GM10248 (cell line): ENCODE measurements at regions not wholly inside any gene's neighbourhood (a gene's known extent, or its start where the extent isn't known, plus 50 kb on each side); places are given as distances from the start of the nearest gene placed in this dataset.

Experiments
- CTCF ChIA-PET: fragments of 300-600 bp; sonication (Branson Sonifier 250); formaldehyde crosslinking; extraction: SDS; loops from one replicate; lab custom pipeline; 2021; ENCODE audit warnings: antibody characterized with exemption; lab: Yijun Ruan, JAX
- POLR2A ChIA-PET: fragments of 350-650 bp; sonication (Branson Sonifier 250); formaldehyde crosslinking; extraction: SDS; loops from one replicate; lab custom pipeline; 2020; ENCODE audit warnings: antibody characterized with exemption; lab: Yijun Ruan, JAX
- DNase-seq: peaks from one replicate; pipeline ENCODE4 v3.0.0; 2012; ENCODE audit errors: extremely low spot score
- TF ChIP-seq, protein P1 (sequence below): IDR thresholded peaks from 2 replicates; pipeline ENCODE4 v1.5.1; 2012; ENCODE audit warnings: mild to moderate bottlenecking, low read depth; ENCODE audit errors: extremely low read depth, missing control alignments, control extremely low read depth

DNA sequence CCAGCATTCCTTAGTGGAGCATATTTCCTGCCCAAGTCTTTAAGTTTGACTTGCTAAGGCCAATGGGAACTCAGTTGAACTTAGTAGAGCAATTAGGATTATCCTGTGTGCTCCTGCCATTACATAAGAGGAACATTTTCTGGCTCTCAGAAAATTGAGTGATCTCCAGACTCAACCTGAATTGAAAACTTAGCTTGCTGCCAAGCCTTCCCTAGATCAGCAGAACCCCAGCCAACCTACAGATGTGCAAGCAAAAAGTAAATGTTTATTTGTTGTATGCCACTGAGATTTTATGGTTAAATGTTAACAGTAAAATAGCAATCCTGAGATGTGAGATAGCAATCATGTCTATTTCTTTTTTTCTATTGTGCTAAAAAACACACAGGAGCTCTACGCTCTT is 350.9 kb downstream of the OLFM4 start:
- ChIA-PET POLR2A (no interaction called here), CTCF (no interaction called here)
- no peak for DNase-seq
- TF ChIP-seq, protein P1, sequence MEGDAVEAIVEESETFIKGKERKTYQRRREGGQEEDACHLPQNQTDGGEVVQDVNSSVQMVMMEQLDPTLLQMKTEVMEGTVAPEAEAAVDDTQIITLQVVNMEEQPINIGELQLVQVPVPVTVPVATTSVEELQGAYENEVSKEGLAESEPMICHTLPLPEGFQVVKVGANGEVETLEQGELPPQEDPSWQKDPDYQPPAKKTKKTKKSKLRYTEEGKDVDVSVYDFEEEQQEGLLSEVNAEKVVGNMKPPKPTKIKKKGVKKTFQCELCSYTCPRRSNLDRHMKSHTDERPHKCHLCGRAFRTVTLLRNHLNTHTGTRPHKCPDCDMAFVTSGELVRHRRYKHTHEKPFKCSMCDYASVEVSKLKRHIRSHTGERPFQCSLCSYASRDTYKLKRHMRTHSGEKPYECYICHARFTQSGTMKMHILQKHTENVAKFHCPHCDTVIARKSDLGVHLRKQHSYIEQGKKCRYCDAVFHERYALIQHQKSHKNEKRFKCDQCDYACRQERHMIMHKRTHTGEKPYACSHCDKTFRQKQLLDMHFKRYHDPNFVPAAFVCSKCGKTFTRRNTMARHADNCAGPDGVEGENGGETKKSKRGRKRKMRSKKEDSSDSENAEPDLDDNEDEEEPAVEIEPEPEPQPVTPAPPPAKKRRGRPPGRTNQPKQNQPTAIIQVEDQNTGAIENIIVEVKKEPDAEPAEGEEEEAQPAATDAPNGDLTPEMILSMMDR = no peak

DNA sequence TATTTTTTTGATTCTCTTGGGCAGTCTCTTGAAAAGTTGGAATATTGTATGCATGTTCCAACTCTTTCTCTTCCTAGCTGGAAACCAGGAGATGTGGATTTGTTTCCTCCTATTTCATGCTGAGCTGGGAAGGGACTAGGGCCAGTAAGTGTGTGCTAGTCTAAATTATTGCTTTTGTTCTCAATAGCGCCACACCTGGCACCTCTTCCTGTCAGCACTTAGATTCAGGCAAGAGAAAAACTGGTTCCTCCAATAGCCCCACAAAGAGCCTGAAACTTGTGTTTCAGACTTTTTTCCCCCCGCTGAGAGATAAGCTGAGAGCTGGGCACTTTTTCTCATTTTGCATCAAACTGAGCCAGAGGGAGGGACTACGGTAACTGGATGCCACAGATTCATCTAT is 353.4 kb downstream of the OLFM4 start:
- CTCF ChIA-PET = no interaction called here
- DNase-seq = no peak

DNA sequence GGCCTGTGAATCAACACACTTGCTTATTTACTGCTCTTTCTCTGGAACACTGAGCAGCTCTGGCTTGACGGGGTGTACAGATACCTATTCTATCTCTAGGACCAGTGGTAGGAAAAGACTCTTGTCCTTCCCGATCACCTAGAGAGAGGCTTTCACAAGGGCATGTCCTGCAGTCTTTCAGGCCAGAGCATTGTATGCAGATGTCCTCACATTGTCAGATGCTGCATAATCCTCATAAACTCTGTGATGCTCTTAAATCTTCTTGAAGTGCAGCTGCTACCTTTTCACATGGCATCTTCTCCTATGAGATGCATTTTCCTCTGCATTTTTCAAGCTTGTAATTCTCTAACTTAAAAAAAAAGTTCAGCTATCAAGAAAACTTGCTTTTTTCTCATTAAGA is 369.4 kb downstream of the OLFM4 start:
- POLR2A ChIA-PET = no interaction called here
- TF ChIP-seq, protein P1 = no peak
- CTCF ChIA-PET = no interaction called here
- DNase-seq = no peak

More for the DNA sequence above, 353.4 kb downstream of the OLFM4 start:
- POLR2A ChIA-PET = no interaction called here
- TF ChIP-seq, protein P1 = no peak

DNA sequence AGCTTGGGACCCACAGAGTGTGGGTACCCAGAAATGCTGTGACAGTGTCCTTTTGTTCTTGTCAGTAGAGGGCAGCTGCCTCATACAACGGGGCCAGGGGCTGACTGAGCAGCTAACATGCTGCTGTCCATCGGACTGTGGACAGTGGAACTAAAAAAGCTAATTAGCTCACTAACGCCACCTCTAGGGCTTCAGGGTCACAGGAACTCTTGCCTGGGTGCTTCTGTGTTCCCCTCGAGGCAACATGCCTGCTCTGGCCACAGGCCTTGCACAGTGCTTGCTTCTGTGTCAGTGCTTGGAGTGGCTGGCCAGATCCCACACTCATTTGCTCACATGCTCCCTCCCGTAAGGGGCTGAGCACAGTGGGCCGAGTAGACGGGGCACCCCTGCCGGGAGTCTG is 377.0 kb downstream of the OLFM4 start:
- TF ChIP-seq, protein P1 = no peak
- ChIA-PET CTCF (no interaction called here), POLR2A (no interaction called here)
- no peak for DNase-seq

DNA sequence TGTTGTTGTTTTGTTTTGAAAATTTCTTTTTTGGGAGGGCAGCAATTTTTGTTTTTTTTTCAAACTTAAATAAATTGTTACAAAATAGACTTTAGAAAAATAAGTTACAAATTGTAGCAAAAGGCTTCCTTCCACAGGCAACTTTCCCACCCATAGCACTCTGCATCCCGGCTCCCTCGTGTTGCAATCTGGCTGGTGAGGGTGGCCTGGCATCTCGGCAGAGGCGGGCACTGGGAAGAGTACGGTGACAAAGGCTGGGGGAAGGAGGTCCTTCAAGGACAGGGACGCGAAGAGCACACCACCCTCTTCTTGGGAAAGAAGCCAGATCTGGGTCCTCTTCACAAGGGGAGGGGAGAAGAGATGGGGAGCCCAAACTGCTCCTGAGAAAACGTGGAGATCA is 379.7 kb downstream of the OLFM4 start:
- no peak for DNase-seq
- CTCF ChIA-PET = interaction anchor here (1.4 kb wide), 1 partner anchor 13 kb away, joined by 4 read pairs; no protein-coding TSS in a partner anchor
- TF ChIP-seq, protein P1 = no peak

DNA sequence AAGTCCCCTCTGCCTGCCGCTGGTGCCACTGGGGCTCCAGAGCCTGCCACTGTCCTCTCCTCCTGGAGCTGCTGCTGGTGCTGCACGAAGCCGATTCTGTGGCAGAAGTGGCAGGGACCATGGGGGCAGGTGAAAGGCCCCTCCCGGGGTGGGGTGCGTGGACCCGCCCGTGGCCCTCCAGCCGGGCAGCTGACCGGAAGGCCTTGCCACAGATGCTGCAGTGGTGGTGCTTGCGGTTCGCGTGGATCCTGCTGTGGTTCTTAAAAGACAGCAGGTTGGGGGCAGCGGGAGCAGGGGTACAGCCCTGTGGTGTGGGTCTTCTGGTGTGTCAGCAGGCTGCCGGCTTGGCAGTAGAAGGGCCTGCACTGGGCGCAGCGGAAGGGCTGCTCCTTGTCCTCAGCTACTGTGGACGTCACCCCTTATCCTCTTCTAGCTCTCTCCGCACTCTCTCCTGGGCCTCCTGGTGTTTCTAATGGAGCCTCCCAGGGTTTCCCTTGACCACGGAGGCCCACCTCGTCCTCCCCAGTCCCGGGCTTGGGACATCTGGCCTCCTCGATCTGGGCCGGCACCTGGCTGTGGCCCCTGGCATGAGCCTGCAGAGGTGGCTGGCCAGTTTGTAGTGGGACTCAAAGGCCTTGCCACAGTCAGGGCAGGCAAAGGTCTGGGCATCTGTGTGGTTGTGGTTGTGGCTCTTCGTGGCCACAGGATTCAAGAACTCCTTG is 380.4 kb downstream of the OLFM4 start:
- POLR2A ChIA-PET = no interaction called here
- peak; percentile 10 for DNase-seq
- TF ChIP-seq, protein P1 = no peak
- CTCF ChIA-PET = no interaction called here

More for the DNA sequence above, 379.7 kb downstream of the OLFM4 start:
- POLR2A ChIA-PET = no interaction called here

DNA sequence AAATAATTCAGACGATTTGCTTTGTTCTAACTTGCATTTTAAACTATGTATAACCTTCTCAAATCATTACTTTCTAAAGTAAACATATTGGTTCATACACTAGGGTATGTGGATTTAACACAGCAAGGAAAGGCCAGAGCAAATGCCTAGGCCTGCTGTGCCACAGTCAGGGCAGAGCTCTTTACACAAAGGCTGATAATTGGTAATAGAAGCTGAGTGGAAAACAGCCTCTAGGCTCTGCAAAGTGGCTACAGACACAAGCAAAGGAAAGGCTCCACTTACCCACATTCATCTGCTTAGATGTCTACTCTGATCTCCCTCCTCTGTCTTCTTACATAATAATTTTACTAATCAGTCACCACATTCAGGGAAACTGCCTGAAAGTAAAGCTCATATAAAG is 382.9 kb downstream of the OLFM4 start:
- TF ChIP-seq, protein P1 = no peak
- POLR2A ChIA-PET = no interaction called here
- no peak for DNase-seq
- CTCF ChIA-PET = no interaction called here
